ENCODE measurements at regions not wholly inside any gene's neighbourhood (a gene's known extent, or its start where the extent isn't known, plus 50 kb on each side); places are given as distances from the start of the nearest gene placed in this dataset.
"Not testable (repeated sequence)": the region's sequence is repeated elsewhere in the genome, so short reads cannot be mapped to it uniquely, and the experiment has no call there.

DNA sequence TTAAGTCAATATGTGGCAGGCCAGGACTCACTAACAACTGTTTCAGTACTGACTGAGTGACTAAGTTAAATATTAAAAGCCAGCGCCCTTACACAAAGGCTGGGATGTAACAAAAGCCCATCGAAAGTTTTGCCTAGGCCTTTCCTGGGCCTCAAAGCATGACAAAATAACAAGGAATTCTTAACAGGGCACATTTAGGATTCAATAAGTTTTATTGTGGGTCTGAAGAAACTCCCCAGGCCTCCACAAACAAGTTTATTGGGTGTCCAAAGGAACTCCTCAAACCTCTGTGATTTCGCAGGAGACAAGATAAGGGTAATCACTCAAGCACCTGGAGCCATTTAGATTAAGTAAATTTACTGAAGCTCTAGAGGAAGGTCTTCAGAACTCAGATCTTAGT, 130.7 kb upstream of the SGCG start:
- no peak for DNase-seq

DNA sequence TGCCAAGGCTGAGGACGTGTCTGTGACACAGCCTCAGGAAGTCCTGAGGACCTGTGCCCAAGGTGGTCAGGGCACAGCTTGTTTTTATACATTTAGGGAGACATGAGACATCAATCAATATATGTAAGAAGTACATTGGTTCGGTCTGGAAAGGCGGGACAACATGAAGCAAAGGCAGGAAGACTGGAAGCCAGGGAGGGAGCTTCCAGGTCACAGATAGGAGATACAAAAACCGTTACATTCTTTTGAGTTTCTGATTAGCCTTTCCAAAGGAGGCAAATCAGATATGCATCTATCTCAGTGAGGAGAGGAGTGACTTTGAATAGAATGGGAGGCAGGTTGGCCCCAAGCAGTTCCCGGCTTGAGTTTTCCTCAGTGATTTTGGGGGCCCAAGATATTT, 127.1 kb upstream of the SGCG start:
- not testable (repeated sequence) for DNase-seq

DNA sequence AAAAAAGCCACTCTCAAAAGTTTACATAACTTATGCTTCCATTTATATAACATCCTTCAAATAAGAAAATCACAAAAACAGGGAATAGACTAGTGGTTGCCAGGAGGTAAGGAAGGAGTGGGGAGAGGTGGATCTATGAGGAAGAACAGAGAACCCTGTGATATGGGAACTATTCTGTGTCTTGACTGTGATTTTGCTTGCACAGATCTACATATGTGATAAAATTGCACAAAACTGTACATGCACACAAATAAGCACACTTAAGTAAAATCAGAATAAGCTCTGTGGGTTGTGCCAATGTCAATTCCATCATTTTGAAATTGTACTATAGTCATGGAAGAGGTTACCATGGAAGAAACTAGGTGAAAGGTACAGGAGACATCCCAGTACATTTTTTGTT, 121.6 kb upstream of the SGCG start:
- no peak for DNase-seq

DNA sequence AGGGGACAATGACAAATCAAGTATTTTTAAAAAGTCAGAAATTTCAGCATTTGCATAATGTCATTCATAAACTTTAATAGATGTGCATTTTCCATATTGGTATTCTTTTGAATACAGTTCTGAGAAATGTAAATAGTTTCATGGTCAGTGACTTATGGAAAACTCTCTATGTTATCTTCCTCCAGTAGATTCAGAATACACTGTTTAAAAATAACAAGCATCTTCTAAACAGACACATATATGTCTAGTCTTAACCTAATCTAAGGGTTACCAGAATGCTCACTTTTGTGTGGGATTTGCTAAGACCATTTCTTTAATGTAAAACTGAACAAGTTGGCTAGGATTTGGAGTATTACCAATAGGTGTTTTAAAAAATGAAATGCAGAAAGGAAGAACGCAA, 119.8 kb upstream of the SGCG start:
- DNase-seq, result no peak

DNA sequence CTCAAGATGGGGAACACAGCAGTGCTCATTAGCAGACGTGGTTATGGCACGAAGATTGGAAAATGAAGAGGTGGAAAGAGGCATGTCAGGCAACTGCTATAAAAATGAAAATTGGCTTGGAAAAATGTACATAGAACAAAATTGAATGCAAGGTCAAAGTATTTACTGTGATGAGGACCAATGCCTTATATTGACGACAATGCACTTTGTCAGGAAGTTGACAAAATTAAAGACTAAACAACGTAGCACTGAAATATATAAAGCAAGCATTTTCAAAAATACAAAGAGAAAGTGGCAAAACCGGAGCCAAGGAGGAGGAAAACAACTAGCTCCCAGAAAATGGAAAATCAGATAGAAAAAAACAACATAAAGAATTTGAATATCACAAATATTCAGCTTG, 113.7 kb upstream of the SGCG start:
- no peak for DNase-seq

DNA sequence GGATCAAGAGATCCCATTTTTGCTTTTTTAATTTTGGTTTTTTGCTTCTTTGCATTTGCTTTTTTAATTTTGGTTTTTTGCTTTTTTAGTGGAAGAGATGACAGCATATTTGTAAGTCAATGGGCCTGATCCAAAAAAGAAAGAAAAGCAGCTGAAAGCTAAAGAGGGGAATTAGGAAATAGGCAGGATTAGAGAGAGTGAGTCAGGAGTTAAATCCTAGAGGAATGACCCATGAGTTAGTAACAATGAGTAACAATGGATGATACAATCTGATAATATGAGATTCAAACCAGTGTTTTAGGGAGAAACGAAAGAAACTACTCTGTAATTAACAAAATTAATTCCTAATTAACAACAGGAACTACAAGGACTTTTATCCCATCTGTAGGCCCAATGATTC, 111.2 kb upstream of the SGCG start:
- no peak for DNase-seq

DNA sequence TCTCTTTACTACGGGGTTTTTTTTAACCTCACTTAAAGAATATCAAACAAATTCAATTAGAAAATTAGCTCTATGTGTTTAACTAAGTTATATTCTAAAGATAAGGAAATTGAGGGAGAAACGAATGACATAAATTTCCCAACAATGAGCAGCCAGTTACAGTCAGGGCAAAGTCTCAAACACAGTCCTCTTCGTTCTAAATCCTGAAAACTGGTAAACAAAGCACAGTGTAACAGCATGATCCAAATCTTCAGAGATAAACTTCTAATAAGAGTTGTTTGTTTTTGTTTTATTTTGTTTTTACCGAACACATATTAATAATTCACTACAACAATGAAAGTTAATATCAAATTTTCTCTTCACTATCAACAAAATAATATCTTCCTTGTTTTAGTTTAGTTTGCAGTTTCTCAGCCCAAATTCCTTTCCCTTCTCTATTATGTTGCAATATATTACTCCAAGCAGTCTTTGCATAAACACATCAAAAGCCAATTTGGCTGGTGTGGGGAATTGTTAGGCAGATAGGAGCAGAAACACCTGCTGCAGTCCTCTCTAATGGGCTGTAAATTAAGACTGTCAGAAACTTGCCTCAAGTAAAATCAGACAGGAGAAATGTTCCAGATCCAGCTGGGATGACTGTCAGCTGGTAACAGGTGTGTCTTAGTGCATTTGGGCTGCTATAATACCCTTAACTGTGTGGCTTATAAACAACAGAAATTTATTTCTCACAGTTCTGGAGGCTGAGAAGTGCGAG, 106.5 kb upstream of the SGCG start:
- DNase-seq, result no peak

DNA sequence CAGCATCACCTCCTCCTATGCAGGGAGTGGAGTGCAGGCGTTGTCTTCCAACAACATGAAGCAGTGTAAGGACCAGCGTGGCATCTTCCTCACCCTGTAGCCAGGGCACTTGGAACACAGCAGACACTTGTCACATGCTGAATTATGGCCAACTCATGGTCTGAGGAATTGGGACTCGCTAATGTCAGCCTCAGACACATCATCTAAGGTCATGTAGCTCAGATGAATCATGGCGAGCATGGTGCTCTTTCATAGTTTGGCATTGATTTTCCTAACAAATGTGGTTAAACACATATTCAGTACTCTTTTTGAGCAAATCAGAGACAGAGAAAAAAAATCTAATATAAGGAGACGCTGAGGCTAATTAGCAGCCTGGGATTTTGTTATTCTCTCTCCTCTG, 99.6 kb upstream of the SGCG start:
- DNase-seq, result no peak

DNA sequence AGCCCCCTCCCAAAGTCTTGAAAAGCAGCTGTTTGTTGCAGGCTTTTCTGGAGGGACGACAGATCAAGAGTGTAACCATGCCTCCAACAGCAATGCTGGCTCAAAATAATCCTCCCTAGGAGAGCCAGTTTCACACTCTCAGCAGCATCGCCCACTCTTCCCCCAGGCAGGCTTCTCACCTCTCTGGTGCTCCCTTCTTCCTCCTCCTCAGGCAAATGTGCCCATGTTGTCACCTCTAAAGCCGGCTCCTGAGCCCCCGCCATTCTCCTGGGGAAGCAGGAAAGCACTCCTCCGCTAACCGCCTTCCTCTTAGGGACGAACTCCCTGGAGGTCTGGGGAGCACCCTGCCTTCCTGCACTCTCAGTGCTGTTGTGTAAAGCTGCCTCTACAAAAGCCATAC, 98.9 kb upstream of the SGCG start:
- DNase-seq, result no peak

DNA sequence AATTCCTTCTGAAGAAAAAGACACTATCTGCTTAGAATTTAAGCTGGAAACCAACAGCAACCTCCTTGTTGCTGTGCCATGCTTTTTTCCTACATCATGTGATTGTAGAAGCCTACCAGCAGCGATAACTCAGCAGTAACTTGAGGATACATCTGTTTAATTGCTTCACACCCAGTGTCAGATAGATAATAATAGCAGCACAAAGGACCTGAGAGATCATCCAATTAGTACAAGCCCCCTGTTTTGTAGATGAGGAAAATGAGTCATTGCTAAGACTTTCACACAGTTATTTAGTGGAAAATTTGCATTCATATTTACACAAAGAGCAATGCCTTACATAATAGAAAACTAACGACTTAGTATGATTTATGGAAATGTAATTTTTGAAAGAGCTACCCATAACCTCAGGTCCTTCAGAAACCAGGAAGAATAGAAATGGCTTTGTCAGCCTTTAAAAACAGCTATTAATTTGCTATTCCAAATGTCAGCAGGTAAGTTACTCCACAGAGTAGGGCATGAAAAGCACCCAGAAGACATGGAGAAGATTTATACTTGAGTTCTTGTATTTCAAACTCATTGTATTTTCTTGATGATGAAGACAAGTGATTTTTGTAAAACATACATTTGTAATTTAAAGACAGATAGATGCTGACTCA, 93.7 kb upstream of the SGCG start:
- no peak for DNase-seq

DNA sequence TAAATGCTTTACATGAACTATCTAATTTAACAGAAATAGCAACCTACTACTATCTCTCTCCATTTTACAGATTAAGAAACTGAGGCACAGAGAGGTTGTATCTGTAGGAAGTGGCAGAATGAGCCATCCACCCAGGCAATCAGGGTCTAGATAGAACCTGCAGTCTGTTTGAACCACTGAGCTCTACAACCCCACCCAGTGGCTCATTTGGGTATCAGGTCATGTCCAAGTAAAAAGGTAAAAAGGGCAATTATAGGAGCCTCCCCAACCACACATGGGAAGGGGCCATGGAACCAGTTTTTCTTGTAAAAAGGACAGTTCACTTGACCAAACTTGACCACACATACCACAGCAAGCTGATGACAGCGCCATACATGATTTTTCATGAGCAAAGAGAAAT, 92.9 kb upstream of the SGCG start:
- DNase-seq, result no peak

DNA sequence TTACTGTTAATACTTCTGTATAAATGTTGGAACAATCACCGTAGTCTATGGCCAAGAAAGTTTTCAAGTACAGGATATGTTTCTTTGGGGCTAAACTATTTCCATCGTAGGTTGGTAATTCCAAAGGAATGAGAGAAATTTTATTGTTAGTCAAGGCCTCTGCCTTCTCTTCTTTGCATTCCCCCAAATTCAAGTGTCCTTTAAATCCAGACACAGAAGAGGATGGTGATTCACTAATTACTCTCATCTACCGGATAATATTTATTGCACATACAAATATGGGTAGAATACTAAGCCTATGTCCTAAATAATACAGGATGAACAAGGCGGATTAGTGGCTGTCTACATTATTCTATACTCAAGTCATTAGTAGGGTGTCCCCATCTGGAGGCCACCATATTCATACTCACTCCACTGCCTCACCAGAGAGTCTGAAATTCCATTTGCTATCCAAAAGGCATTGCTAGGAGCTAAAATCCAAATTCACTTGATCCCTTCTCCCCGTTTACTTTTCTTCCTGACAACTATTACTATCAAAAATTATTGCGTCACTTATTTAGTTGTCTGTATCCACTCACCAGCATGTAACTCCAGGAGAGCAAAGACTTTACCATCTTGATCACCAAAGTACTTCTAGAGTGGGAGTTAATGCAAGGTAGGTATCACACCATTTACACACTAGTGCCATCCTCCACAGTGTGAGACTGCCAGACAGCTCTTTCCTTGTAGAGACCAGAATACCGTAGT, 82.4 kb upstream of the SGCG start:
- DNase-seq, result no peak

DNA sequence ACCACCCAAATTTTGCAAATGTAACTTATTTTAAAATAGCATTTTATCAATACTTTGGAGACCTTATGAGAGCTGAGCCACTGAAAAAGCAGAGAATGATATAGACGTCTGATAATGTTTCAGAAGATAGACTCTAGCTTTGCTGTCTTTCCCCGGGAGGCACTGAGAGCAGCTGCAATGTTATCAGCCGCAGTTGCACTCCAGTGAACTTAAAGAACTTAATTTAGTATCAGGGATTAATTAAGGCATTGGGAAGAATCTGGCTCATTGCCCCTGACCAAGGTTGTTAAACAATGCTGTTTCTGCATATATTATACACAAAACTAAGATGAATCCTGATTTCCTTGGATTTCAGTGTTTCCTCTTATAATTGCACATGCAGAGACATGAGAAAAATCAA, 75.7 kb upstream of the SGCG start:
- DNase-seq, result no peak

DNA sequence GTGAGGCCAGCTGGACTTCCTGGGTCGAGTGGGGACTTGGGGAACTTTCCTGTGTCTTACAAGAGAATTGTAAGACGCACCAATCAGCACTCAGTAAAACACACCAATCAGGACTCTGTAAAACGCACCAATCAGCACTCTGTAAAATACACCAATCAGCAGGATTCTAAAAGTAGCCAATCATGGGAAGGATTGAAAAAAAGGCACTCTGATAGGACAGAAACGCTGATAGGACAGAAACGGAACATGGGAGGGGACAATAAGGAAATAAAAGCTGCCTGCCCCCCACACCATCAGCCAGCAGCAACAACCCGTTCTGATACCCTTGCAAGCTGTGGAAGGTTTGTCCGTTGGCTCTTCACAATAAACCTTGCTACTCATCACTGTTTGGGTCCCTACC, 73.1 kb upstream of the SGCG start:
- no peak for DNase-seq

DNA sequence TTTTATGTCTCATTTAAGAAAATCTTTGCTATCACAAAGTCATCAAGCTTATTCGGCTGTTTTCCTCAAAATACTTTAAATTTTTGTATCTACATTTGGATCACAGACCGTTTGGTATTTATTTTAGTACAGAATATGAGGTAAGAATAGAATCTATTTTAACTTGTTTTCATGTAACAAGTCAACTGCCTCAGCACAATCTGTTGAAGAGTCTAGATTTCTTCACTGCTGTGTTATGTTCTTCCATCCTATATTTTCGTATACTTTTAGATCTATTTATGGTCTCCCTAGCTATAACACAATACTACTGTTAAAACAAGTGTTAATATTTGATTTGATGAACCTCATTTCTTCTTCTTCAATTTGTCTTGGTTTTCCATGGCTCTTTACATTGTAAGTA, 61.6 kb upstream of the SGCG start:
- no peak for DNase-seq

DNA sequence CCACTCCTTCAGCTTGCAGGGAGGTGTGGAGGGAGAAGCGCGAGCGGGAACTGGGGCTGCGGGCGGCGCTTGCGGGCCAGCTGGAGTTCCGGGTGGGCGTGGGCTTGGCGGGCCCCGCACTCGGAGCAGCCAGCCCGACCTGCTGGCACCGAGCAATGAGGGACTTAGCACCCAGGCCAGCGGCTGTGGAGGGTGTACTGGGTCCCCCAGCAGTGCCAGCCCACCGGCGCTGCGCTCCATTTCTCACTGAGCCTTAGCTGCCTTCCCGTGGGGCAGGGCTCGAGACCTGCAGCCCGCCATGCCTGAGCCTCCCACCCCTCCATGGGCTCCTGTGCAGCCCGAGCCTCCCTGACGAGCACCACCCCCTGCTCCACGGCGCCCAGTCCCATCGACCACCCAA, 53.2 kb upstream of the SGCG start:
- DNase-seq, result not testable (repeated sequence)

DNA sequence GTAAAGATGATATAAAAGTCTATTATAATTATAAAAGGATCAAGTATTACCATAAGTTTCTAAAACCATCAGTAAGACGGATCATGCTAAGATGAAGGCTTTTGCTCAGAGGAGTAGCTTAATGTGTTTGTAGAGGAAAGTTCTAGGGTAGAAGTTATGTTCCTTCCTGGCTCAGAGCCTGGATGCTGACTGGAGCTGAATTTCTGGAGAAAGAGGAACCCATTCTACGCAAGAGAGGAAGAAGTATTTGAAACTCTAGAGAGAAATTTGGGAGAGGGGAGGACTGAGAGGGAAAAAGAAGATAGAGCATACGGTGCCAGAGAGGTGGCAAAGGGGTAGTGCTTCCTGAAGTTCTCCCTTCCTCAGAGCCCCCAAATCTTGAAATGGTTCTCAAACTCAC, 51.4 kb upstream of the SGCG start:
- no peak for DNase-seq
